ENCODE measurements at regions not wholly inside any gene's neighbourhood (a gene's known extent, or its start where the extent isn't known, plus 50 kb on each side); places are given as distances from the start of the nearest gene placed in this dataset.
"Not testable (repeated sequence)": the region's sequence is repeated elsewhere in the genome, so short reads cannot be mapped to it uniquely, and the experiment has no call there.

GRCh38 chrX:67213686-67214085 lies 330.1 kb upstream of the AR start:
- not testable (repeated sequence) for DNase-seq (ENCODE audit: low read depth)

- no peak for DNase-seq (ENCODE audit: low read depth)
Observed at GRCh38 chrX:67207912-67208311, 335.9 kb upstream of the AR start.

GRCh38 chrX:67159437-67159836 lies 384.4 kb upstream of the AR start:
- DNase-seq (ENCODE audit: low read depth) = no peak

GRCh38 chrX:67114635-67115034 lies 429.2 kb upstream of the AR start:
- no peak for DNase-seq (ENCODE audit: low read depth)

GRCh38 chrX:67105758-67106116 lies 438.1 kb upstream of the AR start:
- no peak for DNase-seq (ENCODE audit: low read depth)

GRCh38 chrX:67104982-67105757 lies 438.7 kb upstream of the AR start:
- DNase-seq (ENCODE audit: low read depth) = no peak

- no peak for DNase-seq (ENCODE audit: low read depth)
Observed at GRCh38 chrX:67100031-67100884, 443.6 kb upstream of the AR start.

GRCh38 chrX:67094061-67094460 lies 449.8 kb upstream of the AR start:
- DNase-seq (ENCODE audit: low read depth) = no peak

- DNase-seq (ENCODE audit: low read depth) = no peak
Observed at GRCh38 chrX:67050760-67051159, 411.9 kb upstream of the EDA2R start.

- no peak for DNase-seq (ENCODE audit: low read depth)
Observed at GRCh38 chrX:67044866-67045265, 406.0 kb upstream of the EDA2R start.

- DNase-seq (ENCODE audit: low read depth) = no peak
Observed at GRCh38 chrX:67044029-67044653, 405.3 kb upstream of the EDA2R start.

GRCh38 chrX:67004451-67004850 lies 365.6 kb upstream of the EDA2R start:
- no peak for DNase-seq (ENCODE audit: low read depth)

GRCh38 chrX:66994729-66995128 lies 355.9 kb upstream of the EDA2R start:
- no peak for DNase-seq (ENCODE audit: low read depth)

- not testable (repeated sequence) for DNase-seq (ENCODE audit: low read depth)
Observed at GRCh38 chrX:66992077-66992476, 353.2 kb upstream of the EDA2R start.

- no peak for DNase-seq (ENCODE audit: low read depth)
Observed at GRCh38 chrX:66988331-66988730, 349.5 kb upstream of the EDA2R start.

GRCh38 chrX:66961665-66962064 lies 322.8 kb upstream of the EDA2R start:
- DNase-seq (ENCODE audit: low read depth) = no peak

GRCh38 chrX:66931713-66932112 lies 292.8 kb upstream of the EDA2R start:
- DNase-seq (ENCODE audit: low read depth) = no peak

- not testable (repeated sequence) for DNase-seq (ENCODE audit: low read depth)
Observed at GRCh38 chrX:66930516-66930915, 291.6 kb upstream of the EDA2R start.

- DNase-seq (ENCODE audit: low read depth) = no peak
Observed at GRCh38 chrX:66920296-66920695, 281.4 kb upstream of the EDA2R start.

- no peak for DNase-seq (ENCODE audit: low read depth)
Observed at GRCh38 chrX:66919280-66919832, 280.5 kb upstream of the EDA2R start.

GRCh38 chrX:66918511-66918910 lies 279.6 kb upstream of the EDA2R start:
- no peak for DNase-seq (ENCODE audit: low read depth)

GRCh38 chrX:66915893-66916292 lies 277.0 kb upstream of the EDA2R start:
- DNase-seq (ENCODE audit: low read depth) = no peak

- peak; percentile 18 for DNase-seq (ENCODE audit: low read depth)
Observed at GRCh38 chrX:66914080-66914479, 275.2 kb upstream of the EDA2R start.

Data from stromal cell of bone marrow (primary cell).